ENCODE measurements at regions not wholly inside any gene's neighbourhood (a gene's known extent, or its start where the extent isn't known, plus 50 kb on each side); places are given as distances from the start of the nearest gene placed in this dataset.
"Not testable (repeated sequence)": the region's sequence is repeated elsewhere in the genome, so short reads cannot be mapped to it uniquely, and the experiment has no call there.

- in situ Hi-C loops (cut with MboI; ENCODE audit: low sequenced_read_pairs) = no loop called here
- no peak for DNase-seq (ENCODE audit: low spot score in 2 of 2)
These were observed 226.1 kb upstream of the GJE1 start for GRCh38 chr6:141906569-141907080.

GRCh38 chr6:141890661-141891060, 242.1 kb upstream of the GJE1 start:
- Histone ChIP-seq H3K27me3 (ENCODE audit: low read depth) (no peaks in the 10 kb centered on the region), H3K4me1 (no peaks in the 10 kb centered on the region), H3K36me3 (replicated peaks) (no peaks in the 10 kb centered on the region), H3K4me3 (no peak overlapping the region), H3K9me3 (no peaks in the 10 kb centered on the region)
- DNase-seq (ENCODE audit: low spot score in 2 of 2) = no peak
- in situ Hi-C loops (cut with MboI; ENCODE audit: low sequenced_read_pairs) = no loop called here

More at GRCh38 chr6:141906569-141907080, 226.1 kb upstream of the GJE1 start:
- Histone ChIP-seq H3K4me3 (no peak overlapping the region), H3K27me3 (ENCODE audit: low read depth) (no peaks in the 10 kb centered on the region), H3K36me3 (replicated peaks) (no peaks in the 10 kb centered on the region), H3K4me1 (no peaks in the 10 kb centered on the region), H3K9me3 (no peaks in the 10 kb centered on the region)

GRCh38 chr6:141884850-141885249, 247.9 kb upstream of the GJE1 start:
- no peaks in the 10 kb centered on the region for H3K27me3 ChIP-seq (ENCODE audit: low read depth)
- in situ Hi-C loops (cut with MboI; ENCODE audit: low sequenced_read_pairs) = no loop called here
- H3K9me3 ChIP-seq = no peaks in the 10 kb centered on the region
- no peak overlapping the region for H3K4me3 ChIP-seq
- no peaks in the 10 kb centered on the region for H3K36me3 ChIP-seq (replicated peaks)
- no peak for DNase-seq (ENCODE audit: low spot score in 2 of 2)
- no peaks in the 10 kb centered on the region for H3K4me1 ChIP-seq

GRCh38 chr6:141878686-141879085, 254.0 kb upstream of the GJE1 start:
- H3K4me1 ChIP-seq = peaks cover 16% of the 10 kb centered on the region
- no peaks in the 10 kb centered on the region for H3K36me3 ChIP-seq (replicated peaks)
- in situ Hi-C loops (cut with MboI; ENCODE audit: low sequenced_read_pairs) = no loop called here
- no peaks in the 10 kb centered on the region for H3K9me3 ChIP-seq
- DNase-seq (ENCODE audit: low spot score in 2 of 2) = no peak
- H3K4me3 ChIP-seq = no peak overlapping the region
- no peaks in the 10 kb centered on the region for H3K27me3 ChIP-seq (ENCODE audit: low read depth)

- Histone ChIP-seq H3K4me3 (no peak overlapping the region), H3K4me1 (peaks cover 16% of the 10 kb centered on the region), H3K9me3 (no peaks in the 10 kb centered on the region), H3K27me3 (ENCODE audit: low read depth) (no peaks in the 10 kb centered on the region), H3K36me3 (replicated peaks) (no peaks in the 10 kb centered on the region)
- in situ Hi-C loops (cut with MboI; ENCODE audit: low sequenced_read_pairs) = no loop called here
- peak in 1 of 2 experiments; percentile 90 for DNase-seq (ENCODE audit: low spot score in 2 of 2)
These were observed 255.3 kb upstream of the GJE1 start for GRCh38 chr6:141877275-141877983.

- H3K36me3 ChIP-seq (replicated peaks) = no peaks in the 10 kb centered on the region
- H3K4me3 ChIP-seq = no peak overlapping the region
- in situ Hi-C loops (cut with MboI; ENCODE audit: low sequenced_read_pairs) = no loop called here
- DNase-seq (ENCODE audit: low spot score in 2 of 2) = no peak
- no peaks in the 10 kb centered on the region for H3K27me3 ChIP-seq (ENCODE audit: low read depth)
- H3K9me3 ChIP-seq = no peaks in the 10 kb centered on the region
- H3K4me1 ChIP-seq = peaks cover 16% of the 10 kb centered on the region
These were observed 257.7 kb upstream of the GJE1 start for GRCh38 chr6:141874930-141875602.

GRCh38 chr6:141869509-141869908, 263.2 kb upstream of the GJE1 start:
- DNase-seq (ENCODE audit: low spot score in 2 of 2); H3K9me3 ChIP-seq; H3K4me3 ChIP-seq; H3K4me1 ChIP-seq; H3K36me3 ChIP-seq (replicated peaks); in situ Hi-C loops (cut with MboI; ENCODE audit: low sequenced_read_pairs); H3K27me3 ChIP-seq (ENCODE audit: low read depth): not testable (repeated sequence)

- no peak for DNase-seq (ENCODE audit: low spot score in 2 of 2)
- no peaks in the 10 kb centered on the region for H3K36me3 ChIP-seq (replicated peaks)
These were observed 265.0 kb upstream of the GJE1 start for GRCh38 chr6:141867767-141868166.

GRCh38 chr6:141866731-141867497, 265.8 kb upstream of the GJE1 start:
- H3K36me3 ChIP-seq (replicated peaks) = no peaks in the 10 kb centered on the region
- H3K9me3 ChIP-seq = no peaks in the 10 kb centered on the region
- H3K4me1 ChIP-seq = no peaks in the 10 kb centered on the region; the same call in 1 of the 2 replicates
- no peak overlapping the region for H3K4me3 ChIP-seq
- no peaks in the 10 kb centered on the region for H3K27me3 ChIP-seq (ENCODE audit: low read depth)
- in situ Hi-C loops (cut with MboI; ENCODE audit: low sequenced_read_pairs) = no loop called here
- no peak for DNase-seq (ENCODE audit: low spot score in 2 of 2)

More at GRCh38 chr6:141867767-141868166, 265.0 kb upstream of the GJE1 start:
- in situ Hi-C loops (cut with MboI; ENCODE audit: low sequenced_read_pairs) = no loop called here
- Histone ChIP-seq H3K9me3 (no peaks in the 10 kb centered on the region), H3K4me3 (no peak overlapping the region), H3K4me1 (no peaks in the 10 kb centered on the region; the same call in 1 of the 2 replicates), H3K27me3 (ENCODE audit: low read depth) (no peaks in the 10 kb centered on the region)

GRCh38 chr6:141851063-141851462, 281.7 kb upstream of the GJE1 start:
- Histone ChIP-seq H3K9me3 (no peaks in the 10 kb centered on the region), H3K27me3 (ENCODE audit: low read depth) (no peaks in the 10 kb centered on the region), H3K4me1 (peaks cover 3% of the 10 kb centered on the region; the same call in 1 of the 2 replicates), H3K4me3 (no peak overlapping the region), H3K36me3 (replicated peaks) (no peaks in the 10 kb centered on the region)
- no peak for DNase-seq (ENCODE audit: low spot score in 2 of 2)
- in situ Hi-C loops (cut with MboI; ENCODE audit: low sequenced_read_pairs) = no loop called here

- no peak for DNase-seq (ENCODE audit: low spot score in 2 of 2)
- H3K27me3 ChIP-seq (ENCODE audit: low read depth) = no peaks in the 10 kb centered on the region
- in situ Hi-C loops (cut with MboI; ENCODE audit: low sequenced_read_pairs) = no loop called here
- H3K36me3 ChIP-seq (replicated peaks) = no peaks in the 10 kb centered on the region
- no peak overlapping the region for H3K4me3 ChIP-seq
- no peaks in the 10 kb centered on the region for H3K9me3 ChIP-seq
- peaks cover 12% of the 10 kb centered on the region for H3K4me1 ChIP-seq
These were observed 284.5 kb upstream of the GJE1 start for GRCh38 chr6:141848029-141848890.

- Histone ChIP-seq H3K4me1 (peaks cover 13% of the 10 kb centered on the region), H3K4me3 (no peak overlapping the region), H3K36me3 (replicated peaks) (no peaks in the 10 kb centered on the region), H3K9me3 (no peaks in the 10 kb centered on the region), H3K27me3 (ENCODE audit: low read depth) (no peaks in the 10 kb centered on the region)
- no peak for DNase-seq (ENCODE audit: low spot score in 2 of 2)
- in situ Hi-C loops (cut with MboI; ENCODE audit: low sequenced_read_pairs) = no loop called here
These were observed 286.1 kb upstream of the GJE1 start for GRCh38 chr6:141846639-141847038.

- in situ Hi-C loops (cut with MboI; ENCODE audit: low sequenced_read_pairs) = no loop called here
- DNase-seq (ENCODE audit: low spot score in 2 of 2) = peak in 1 of 2 experiments; percentile 72
- H3K27me3 ChIP-seq (ENCODE audit: low read depth) = no peaks in the 10 kb centered on the region
- peaks cover 13% of the 10 kb centered on the region for H3K4me1 ChIP-seq
- H3K4me3 ChIP-seq = no peak overlapping the region
- H3K9me3 ChIP-seq = no peaks in the 10 kb centered on the region
- no peaks in the 10 kb centered on the region for H3K36me3 ChIP-seq (replicated peaks)
These were observed 289.4 kb upstream of the GJE1 start for GRCh38 chr6:141843178-141843834.
